GM20000 (cell line): ENCODE measurements at regions not wholly inside any gene's neighbourhood (a gene's known extent, or its start where the extent isn't known, plus 50 kb on each side); places are given as distances from the start of the nearest gene placed in this dataset.

Source experiments
- DNase-seq: peaks from one replicate; pipeline ENCODE4 v3.0.0; 2012; ENCODE audit warnings: low spot score
- CTCF ChIP-seq: IDR thresholded peaks from 2 replicates; pipeline ENCODE4 v1.5.1; 2012; ENCODE audit warnings: mild to moderate bottlenecking, control low read depth; ENCODE audit errors: extremely low read depth, missing control alignments

GRCh38 chr3:98966434-98966833 is 64.9 kb upstream of the DCBLD2 start:
- no peak for TF ChIP-seq CTCF
- no peak for DNase-seq

DNA sequence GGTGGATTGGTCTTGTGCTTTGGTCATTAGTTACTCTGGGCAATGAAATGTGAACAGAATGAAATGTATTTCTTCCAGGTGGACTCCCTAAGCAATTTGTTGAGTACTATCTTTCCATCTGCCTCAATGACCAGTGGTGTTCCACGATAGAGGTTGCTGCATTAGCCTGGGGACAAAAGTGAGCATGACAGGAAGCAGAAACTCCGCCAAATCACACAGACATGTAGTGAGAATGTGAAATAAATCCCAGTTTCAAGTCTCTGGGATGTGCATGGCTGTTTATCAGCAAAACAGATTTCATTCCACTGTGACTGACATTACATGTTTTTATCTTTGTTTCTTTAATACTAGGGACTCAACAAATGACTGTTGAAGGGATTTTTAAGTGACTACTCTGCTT is 63.3 kb upstream of the DCBLD2 start:
- DNase-seq, result no peak
- TF ChIP-seq CTCF, result no peak

- no peak for TF ChIP-seq CTCF
Measured at GRCh38 chr3:98963546-98963945, 62.1 kb upstream of the DCBLD2 start.

DNA sequence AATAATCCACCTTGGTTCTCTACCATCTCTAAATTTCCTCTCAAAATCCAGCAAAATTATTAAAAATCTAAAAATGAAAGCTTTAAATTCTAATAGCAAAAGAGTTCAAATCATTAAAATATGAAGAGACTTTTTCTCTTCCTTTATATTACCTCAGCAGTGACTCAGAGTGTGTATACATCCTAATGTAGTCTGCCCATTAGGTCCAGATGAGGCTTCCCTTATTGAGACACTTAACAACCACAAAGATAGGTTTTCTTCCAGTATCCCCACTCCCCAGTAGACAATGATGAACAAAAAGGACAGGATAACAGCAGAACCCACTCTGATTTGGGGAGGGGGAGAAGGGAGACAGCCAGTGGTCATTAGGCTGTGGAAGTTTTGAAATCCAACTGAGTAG is 61.5 kb upstream of the DCBLD2 start:
- TF ChIP-seq CTCF, result no peak
- no peak for DNase-seq

More at GRCh38 chr3:98963546-98963945, 62.1 kb upstream of the DCBLD2 start:
- DNase-seq, result no peak

DNA sequence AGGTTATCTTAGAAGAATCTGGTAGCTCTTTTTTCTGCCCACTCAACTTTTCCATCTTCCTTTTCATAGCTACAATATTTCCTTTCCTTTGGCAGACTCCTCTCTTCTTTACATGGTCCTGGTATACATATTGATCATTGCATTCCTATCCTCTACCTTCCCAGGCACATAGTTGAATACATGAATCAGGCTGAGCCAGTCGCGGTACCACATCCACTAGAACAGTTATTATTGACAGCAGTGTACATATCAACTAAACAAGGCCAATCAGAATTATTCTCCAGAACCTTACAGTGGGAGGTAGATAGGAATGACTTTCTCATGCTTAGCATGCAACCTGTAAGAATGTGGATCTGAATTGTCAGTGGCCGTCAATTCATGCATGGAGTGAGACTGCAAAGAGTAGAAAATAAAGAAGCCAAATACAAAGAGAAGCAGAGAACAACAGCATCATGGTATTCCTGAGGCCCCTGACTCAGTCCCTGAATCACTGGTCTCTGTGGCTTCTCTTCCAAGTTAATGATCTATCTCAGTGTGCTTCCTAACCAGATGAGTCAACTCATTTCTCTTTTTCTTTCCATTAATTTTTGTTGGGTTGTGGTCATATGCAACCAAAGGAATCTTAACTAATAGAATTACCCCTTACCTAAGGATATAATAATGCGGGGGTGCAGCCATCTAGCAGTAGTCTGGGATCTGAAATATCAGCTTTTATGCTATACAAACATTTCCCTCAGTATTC is 60.9 kb upstream of the DCBLD2 start:
- TF ChIP-seq CTCF, result no peak
- no peak for DNase-seq

DNA sequence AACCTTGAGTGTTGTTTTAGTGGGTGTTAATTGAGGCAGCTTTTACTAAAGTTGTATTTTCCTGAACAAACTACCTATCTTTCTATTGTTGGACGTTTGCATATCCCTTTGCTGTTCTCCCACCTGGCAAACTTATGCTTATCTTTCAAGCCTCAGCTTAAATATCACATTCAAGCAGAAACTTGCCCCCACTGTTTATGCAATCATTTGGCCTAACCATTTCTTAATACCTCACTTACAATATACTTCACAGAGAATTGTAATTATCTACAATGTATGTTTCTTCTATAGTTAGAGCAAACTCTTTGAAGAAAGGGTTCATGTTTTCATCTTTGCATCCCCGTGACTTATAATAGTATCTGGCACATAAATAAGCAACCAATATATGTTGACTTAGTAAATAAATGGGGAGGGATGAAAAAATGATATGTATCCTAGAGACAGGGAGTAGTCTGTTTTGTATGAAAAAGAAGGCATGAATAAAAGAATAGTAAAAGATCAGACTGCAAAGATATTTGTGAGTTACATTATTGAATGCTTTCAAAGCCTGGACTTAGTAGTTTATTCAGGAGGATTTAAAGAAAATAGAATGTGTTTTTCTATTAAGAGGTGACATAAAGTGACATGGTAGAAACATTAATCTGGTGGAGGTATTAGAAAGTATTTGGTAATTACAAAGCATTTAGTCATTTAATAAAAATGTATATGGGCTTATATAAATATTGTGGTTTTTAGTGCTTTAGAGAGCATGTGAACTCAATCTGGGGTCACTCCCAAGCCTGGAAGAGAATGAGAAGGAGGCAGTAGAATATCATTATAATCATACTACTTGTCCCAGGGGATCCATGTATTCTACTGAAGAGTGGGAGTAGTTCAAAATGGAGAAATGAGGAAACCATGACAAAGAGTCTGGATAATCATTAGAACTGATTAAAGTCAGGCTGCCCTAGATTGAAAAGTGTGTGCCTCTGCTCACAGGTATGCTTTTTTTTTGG is 60.0 kb upstream of the DCBLD2 start:
- DNase-seq, result no peak
- TF ChIP-seq CTCF, result no peak

- no peak for TF ChIP-seq CTCF
- no peak for DNase-seq
Measured at GRCh38 chr3:98957681-98958080, 56.2 kb upstream of the DCBLD2 start.
